NCI-H1092 treated with DMSO at 0.1 percent for 48 hours (cell line): ENCODE measurements at regions not wholly inside any gene's neighbourhood (a gene's known extent, or its start where the extent isn't known, plus 50 kb on each side); places are given as distances from the start of the nearest gene placed in this dataset.

Experiments used
- DNase-seq: peaks from one replicate; lab custom pipeline; 2025; lab: John Stamatoyannopoulos, UW

DNA sequence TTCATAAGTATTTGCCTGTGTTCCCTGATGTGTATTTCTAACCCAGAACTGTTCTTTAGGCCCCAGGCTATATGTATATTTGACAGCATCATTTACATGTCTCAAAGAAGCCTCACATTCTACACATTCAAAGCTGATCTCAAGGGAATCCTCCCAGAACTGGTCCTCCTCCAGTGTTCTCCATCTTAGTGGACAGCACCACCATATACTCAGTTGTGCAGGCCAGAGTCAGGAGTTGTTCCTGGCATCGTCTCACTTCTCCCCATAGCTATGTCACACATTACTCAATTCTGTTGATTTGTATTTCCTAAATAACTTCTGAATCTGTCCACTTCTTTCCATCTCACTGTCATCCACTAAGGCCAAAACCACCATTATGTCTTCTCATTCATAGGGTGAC lies 82.8 kb upstream of the TRPC3 start:
- no peak for DNase-seq

DNA sequence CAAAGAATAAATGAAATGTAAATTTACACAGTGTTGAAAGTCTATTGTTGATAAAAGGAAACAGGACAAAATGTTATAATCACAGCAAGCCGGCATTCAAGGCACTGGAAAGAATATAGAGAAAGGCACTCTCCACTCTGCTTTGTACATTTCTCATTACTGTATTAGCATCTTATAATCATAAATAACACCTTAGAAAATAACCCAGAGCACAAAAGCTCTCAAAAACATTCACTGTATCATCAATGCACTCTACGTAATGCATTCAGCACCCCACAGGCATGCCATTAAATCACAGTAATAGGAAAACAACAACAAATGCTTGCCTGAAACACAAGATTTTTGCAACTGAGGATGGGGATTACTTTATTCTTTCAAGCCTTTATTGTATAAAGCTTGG lies 75.3 kb upstream of the TRPC3 start:
- no peak for DNase-seq

DNA sequence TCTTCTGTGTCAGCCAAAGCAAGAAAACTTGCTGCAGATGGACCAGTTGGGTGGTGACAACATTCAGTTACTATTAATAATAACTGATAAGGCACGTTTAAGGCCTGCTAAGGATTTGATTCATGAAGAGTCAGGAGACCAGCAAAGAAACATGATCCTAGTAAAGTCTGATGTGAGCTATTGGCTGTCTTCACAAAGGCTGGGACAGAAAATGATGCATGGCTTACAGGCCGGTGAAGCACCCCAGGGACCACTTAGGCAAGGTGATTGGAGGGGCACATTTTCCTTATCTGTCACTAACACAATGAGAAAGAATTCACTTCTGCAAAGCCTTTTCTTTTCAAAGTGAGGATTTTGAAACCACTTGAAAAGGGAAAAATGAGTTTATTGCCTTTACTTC lies 65.4 kb upstream of the TRPC3 start:
- no peak for DNase-seq

DNA sequence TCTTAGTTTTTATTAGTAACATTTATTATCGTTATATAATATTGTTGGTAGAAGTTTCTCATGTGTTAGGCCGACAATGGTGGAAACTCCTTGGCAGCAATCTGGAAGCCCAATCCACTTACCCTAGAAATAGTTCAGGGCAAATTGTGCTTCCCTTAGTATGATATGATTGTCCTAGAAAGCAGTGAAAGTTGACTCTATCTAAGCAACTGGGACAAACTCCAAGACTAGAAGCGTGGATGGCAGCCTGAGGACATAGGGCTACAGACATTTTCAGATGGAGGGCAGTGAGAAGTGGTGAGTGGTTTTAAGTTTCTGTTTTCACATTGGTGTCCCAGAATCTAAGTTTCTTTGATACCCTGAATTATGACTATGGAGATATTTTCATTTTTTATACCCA lies 63.3 kb upstream of the TRPC3 start:
- no peak for DNase-seq

DNA sequence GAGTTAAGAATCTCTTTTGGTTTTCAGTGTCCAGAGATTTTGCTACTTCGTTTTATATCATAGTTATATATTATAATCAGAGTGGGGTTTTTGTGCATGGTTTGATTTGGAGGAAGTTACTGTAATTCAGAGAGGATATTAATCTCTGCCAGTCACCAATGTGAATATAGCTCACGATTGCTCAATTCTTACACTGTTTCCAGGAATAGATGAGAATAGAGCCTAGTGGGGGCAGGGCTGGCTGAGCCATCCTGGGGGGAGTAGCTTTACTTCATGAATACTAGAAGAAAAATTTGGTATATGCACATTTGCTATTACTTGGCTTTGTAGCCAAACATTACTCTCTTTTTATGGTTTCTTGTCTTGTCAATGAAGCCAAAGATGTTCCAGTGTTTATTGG lies 60.9 kb upstream of the TRPC3 start:
- no peak for DNase-seq

DNA sequence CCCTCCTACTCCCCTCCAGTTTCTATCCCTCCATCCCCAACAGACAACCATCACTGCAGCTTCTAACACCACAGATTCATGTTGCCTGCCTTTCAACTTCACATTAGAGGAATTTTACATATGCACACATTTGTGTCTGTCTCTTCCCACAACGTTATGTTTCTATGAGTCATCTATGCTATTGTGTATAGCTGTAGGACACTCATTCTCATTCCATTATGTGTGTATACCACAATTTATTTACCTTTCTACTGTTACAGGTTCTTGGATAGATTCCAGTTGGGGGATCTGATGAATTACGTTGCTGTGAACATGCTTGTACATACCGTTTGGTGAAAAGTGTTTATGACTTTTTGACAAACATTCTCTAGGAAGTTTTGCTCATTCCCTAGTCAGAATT lies 58.8 kb upstream of the TRPC3 start:
- DNase-seq: no peak

DNA sequence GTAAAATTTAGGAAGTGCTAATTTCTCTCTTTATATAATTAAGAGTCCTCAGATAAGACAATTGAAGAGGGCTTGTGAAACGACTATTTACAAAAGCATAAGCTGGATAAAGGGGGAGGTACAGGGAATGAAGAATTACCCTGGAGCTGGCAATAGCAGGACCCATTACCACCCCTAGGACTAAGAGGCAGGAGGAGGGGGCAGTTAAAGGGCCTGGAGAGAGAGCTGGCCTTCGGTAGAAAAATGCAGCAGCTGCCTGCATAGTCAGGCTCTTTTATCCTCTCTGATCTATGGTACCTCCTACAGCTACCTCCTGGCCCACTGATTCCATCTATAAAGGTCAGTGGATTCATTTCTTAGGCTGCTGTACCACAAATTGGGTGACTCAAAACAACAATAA lies 57.7 kb upstream of the TRPC3 start:
- DNase-seq: no peak

DNA sequence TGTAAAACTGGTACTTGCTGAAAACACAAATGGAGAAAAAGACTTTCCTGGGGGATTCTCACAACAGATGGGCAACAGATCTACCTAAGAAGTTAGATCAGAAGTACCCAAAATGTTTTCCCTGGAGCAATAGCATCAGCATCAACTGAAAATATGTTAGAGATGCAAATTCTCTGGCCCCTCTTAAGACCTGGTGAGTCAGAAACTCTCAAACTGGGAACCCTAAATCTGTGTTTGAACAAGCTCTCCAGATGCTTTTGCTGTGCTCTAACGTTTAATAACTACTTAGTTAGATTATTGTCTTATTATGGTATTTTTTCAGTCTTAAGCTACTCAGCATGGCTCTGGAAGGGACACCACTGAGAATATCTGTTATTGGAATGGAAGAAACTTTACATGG lies 55.2 kb upstream of the TRPC3 start:
- DNase-seq: no peak

DNA sequence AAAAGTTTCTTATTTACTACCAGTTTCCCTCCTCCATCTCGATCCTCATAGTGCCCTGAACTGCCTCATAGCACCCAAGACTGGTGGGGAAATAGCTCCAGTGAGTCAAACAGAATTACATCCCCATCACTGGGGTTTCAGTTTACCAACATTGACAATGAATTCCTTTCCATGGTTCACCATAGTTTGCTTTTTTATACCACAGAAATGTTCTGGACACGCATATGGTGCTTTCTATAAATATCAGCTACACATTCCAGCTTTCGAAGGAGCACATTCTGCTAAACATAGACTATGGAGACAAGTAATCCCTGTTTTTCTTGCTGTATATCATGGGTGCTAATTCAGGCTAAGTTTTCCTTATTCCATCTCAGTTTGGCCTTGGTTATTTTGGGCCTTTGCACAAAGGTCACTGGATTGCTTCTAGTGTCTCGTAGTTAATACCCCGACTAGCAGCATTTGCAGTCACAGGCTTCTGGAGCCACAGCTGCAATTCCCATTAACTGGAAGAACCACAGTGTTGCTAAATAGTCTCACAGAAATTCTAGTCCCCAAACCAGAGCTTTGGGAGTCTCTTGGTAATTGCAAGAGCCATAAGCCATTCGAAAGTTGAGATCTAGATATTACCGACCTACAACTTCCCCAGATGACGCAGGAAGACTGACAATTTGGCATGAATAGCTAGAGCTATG lies 53.4 kb upstream of the TRPC3 start:
- DNase-seq: no peak

DNA sequence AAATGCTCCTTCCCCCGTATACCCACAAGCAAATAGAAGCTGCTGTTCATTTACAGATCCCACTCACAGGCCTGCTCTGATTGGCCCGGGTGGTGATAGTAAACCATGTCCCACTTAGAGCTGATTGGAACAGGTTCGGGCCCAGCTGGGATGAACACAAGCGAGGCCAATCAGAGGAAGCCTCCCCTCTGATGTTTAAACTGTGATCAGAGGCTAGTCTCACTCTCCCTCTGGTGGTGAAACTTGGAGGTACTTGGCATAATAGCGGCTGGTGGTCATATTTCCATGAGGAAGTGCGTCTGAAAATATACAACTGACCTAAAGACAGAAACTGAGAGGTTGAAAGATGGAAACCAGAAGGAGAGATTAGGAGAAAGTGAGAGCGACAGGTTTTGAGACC lies 51.5 kb upstream of the TRPC3 start:
- peak; percentile 2 for DNase-seq
